ENCODE measurements at regions not wholly inside any gene's neighbourhood (a gene's known extent, or its start where the extent isn't known, plus 50 kb on each side); places are given as distances from the start of the nearest gene placed in this dataset.

GRCh38 chr1:221868593-221869303, 126.9 kb upstream of the DUSP10 start:
- Histone ChIP-seq H3K9me3 (ENCODE audit: control insufficient read depth in 2 of 3, insufficient read depth in 1 of 3, low read length in 3 of 3) (no peaks in the 10 kb centered on the region), H3K4me1 (ENCODE audit: control insufficient read depth in 2 of 3, insufficient read depth in 2 of 3, low read depth in 1 of 3, low read length in 3 of 3) (no peaks in the 10 kb centered on the region), H3K27ac (ENCODE audit: low read depth in 2 of 2, low read length in 2 of 2) (no peak overlapping the region), H3K36me3 (ENCODE audit: control insufficient read depth in 2 of 3, insufficient read depth in 3 of 3, low read length in 3 of 3) (no peaks in the 10 kb centered on the region), H3K9ac (ENCODE audit: low read length in 3 of 3) (no peak overlapping the region), H3K4me3 (ENCODE audit: low read length in 3 of 3) (no peak overlapping the region), H3K27me3 (ENCODE audit: control insufficient read depth, insufficient read depth, low read length) (no peaks in the 10 kb centered on the region)
- DNase-seq (peak in 1 of 5 donors; percentile 9), FAIRE-seq (no peak)
- intact Hi-C loops (cut with DNase I), result no loop called here
- no peak for TF ChIP-seq CTCF (IDR thresholded peaks at IDR 0.05; ENCODE audit: borderline replicate concordance, extremely low read depth, insufficient read depth)

GRCh38 chr1:221867003-221867402, 125.1 kb upstream of the DUSP10 start:
- Histone ChIP-seq H3K4me1 (ENCODE audit: control insufficient read depth in 2 of 3, insufficient read depth in 2 of 3, low read depth in 1 of 3, low read length in 3 of 3) (no peaks in the 10 kb centered on the region), H3K27me3 (ENCODE audit: control insufficient read depth, insufficient read depth, low read length) (no peaks in the 10 kb centered on the region), H3K9ac (ENCODE audit: low read length in 3 of 3) (no peak overlapping the region), H3K9me3 (ENCODE audit: control insufficient read depth in 2 of 3, insufficient read depth in 1 of 3, low read length in 3 of 3) (no peaks in the 10 kb centered on the region), H3K36me3 (ENCODE audit: control insufficient read depth in 2 of 3, insufficient read depth in 3 of 3, low read length in 3 of 3) (no peaks in the 10 kb centered on the region), H3K4me3 (ENCODE audit: low read length in 3 of 3) (no peak overlapping the region), H3K27ac (ENCODE audit: low read depth in 2 of 2, low read length in 2 of 2) (no peak overlapping the region)
- FAIRE-seq (no peak), DNase-seq (no peak)
- intact Hi-C loops (cut with DNase I), result no loop called here
- TF ChIP-seq CTCF (IDR thresholded peaks at IDR 0.05; ENCODE audit: borderline replicate concordance, extremely low read depth, insufficient read depth), result no peak

- no peak for DNase-seq
- H3K4me1 ChIP-seq (ENCODE audit: control insufficient read depth in 2 of 3, insufficient read depth in 2 of 3, low read depth in 1 of 3, low read length in 3 of 3), result no peaks in the 10 kb centered on the region
- no peak overlapping the region for H3K27ac ChIP-seq (ENCODE audit: low read depth in 2 of 2, low read length in 2 of 2)
- H3K4me3 ChIP-seq (ENCODE audit: low read length in 3 of 3), result no peak overlapping the region
- no peaks in the 10 kb centered on the region for H3K36me3 ChIP-seq (ENCODE audit: control insufficient read depth in 2 of 3, insufficient read depth in 3 of 3, low read length in 3 of 3)
- no peaks in the 10 kb centered on the region for H3K9me3 ChIP-seq (ENCODE audit: control insufficient read depth in 2 of 3, insufficient read depth in 1 of 3, low read length in 3 of 3)
- intact Hi-C loops (cut with DNase I), result no loop called here
- H3K9ac ChIP-seq (ENCODE audit: low read length in 3 of 3), result no peak overlapping the region
- FAIRE-seq, result no peak
- no peaks in the 10 kb centered on the region for H3K27me3 ChIP-seq (ENCODE audit: control insufficient read depth, insufficient read depth, low read length)
- TF ChIP-seq CTCF (IDR thresholded peaks at IDR 0.05; ENCODE audit: borderline replicate concordance, extremely low read depth, insufficient read depth), result no peak
Measured at GRCh38 chr1:221865808-221866207, 123.9 kb upstream of the DUSP10 start.

GRCh38 chr1:221863635-221864034, 121.7 kb upstream of the DUSP10 start:
- no peaks in the 10 kb centered on the region for H3K27me3 ChIP-seq (ENCODE audit: control insufficient read depth, insufficient read depth, low read length)
- no peak for TF ChIP-seq CTCF (IDR thresholded peaks at IDR 0.05; ENCODE audit: borderline replicate concordance, extremely low read depth, insufficient read depth)
- no peaks in the 10 kb centered on the region for H3K9me3 ChIP-seq (ENCODE audit: control insufficient read depth in 2 of 3, insufficient read depth in 1 of 3, low read length in 3 of 3)
- no peak overlapping the region for H3K4me3 ChIP-seq (ENCODE audit: low read length in 3 of 3)
- no peak overlapping the region for H3K27ac ChIP-seq (ENCODE audit: low read depth in 2 of 2, low read length in 2 of 2)
- intact Hi-C loops (cut with DNase I), result no loop called here
- H3K4me1 ChIP-seq (ENCODE audit: control insufficient read depth in 2 of 3, insufficient read depth in 2 of 3, low read depth in 1 of 3, low read length in 3 of 3), result no peaks in the 10 kb centered on the region
- no peak overlapping the region for H3K9ac ChIP-seq (ENCODE audit: low read length in 3 of 3)
- FAIRE-seq, result no peak
- no peak for DNase-seq
- H3K36me3 ChIP-seq (ENCODE audit: control insufficient read depth in 2 of 3, insufficient read depth in 3 of 3, low read length in 3 of 3), result no peaks in the 10 kb centered on the region
